H9 (cell line): ENCODE measurements at regions not wholly inside any gene's neighbourhood (a gene's known extent, or its start where the extent isn't known, plus 50 kb on each side); places are given as distances from the start of the nearest gene placed in this dataset.

Experiments
- DNase-seq: peaks from one replicate; pipeline ENCODE4 v3.0.0-alpha.2; 2017
- H2AFZ ChIP-seq: one replicate; pipeline ENCODE4 v1.6.1; 2013; ENCODE audit warnings: mild to moderate bottlenecking, low read length, control low read depth, moderate library complexity
- H2AK5ac ChIP-seq: 2 replicates; pipeline ENCODE4 v1.6.1; 2013; ENCODE audit warnings: low read length, control low read depth, mixed read lengths; ENCODE audit not compliant: insufficient read length
- H2BK120ac ChIP-seq: one replicate; pipeline ENCODE4 v1.6.1; 2013; ENCODE audit warnings: low read depth, mild to moderate bottlenecking, low read length, control low read depth, inconsistent platforms; ENCODE audit not compliant: poor library complexity, severe bottlenecking
- H2BK12ac ChIP-seq: 2 replicates; pipeline ENCODE4 v1.6.1; 2013; ENCODE audit warnings: low read length, control low read depth, mixed read lengths, low read depth; ENCODE audit not compliant: insufficient read length
- H2BK15ac ChIP-seq: 2 replicates; pipeline ENCODE4 v1.6.1; 2013; ENCODE audit warnings: low read depth, low read length, control low read depth
- H2BK20ac ChIP-seq: one replicate; pipeline ENCODE4 v1.6.1; 2013; ENCODE audit warnings: low read depth, mild to moderate bottlenecking, low read length, control low read depth, inconsistent platforms; ENCODE audit not compliant: poor library complexity, severe bottlenecking
- H2BK5ac ChIP-seq: 2 replicates; pipeline ENCODE4 v1.6.1; 2013; ENCODE audit warnings: low read length, control low read depth, mixed read lengths; ENCODE audit not compliant: insufficient read length
- H3K14ac ChIP-seq: 2 replicates; pipeline ENCODE4 v1.6.1; 2013; ENCODE audit warnings: low read length, control low read depth; ENCODE audit not compliant: insufficient read depth
- H3K18ac ChIP-seq: 2 replicates; pipeline ENCODE4 v1.6.1; 2013; ENCODE audit warnings: low read depth, mild to moderate bottlenecking, mixed read lengths, low read length, control low read depth; ENCODE audit not compliant: insufficient read length
- H3K23ac ChIP-seq: 2 replicates; pipeline ENCODE4 v1.6.1; 2013; ENCODE audit warnings: low read length, control low read depth, mixed read lengths, low read depth; ENCODE audit not compliant: insufficient read length
- H3K23me2 ChIP-seq: 2 replicates; pipeline ENCODE4 v1.6.1; 2013; ENCODE audit warnings: low read depth, mild to moderate bottlenecking, mixed read lengths, low read length, control low read depth; ENCODE audit not compliant: insufficient read length, poor library complexity, severe bottlenecking
- H3K27ac ChIP-seq: 2 replicates; pipeline ENCODE4 v1.5.1; 2013; ENCODE audit warnings: low read length, control low read depth, mixed read lengths, low read depth; ENCODE audit not compliant: insufficient read length
- H3K27me3 ChIP-seq: 2 replicates; pipeline ENCODE4 v1.6.1; 2013; ENCODE audit warnings: low read length, control low read depth, inconsistent platforms; ENCODE audit not compliant: insufficient read depth
- H3K4ac ChIP-seq: 2 replicates; pipeline ENCODE4 v1.6.1; 2013; ENCODE audit warnings: low read depth, mild to moderate bottlenecking, control low read depth, inconsistent platforms, low read length, moderate library complexity
- H3K4me1 ChIP-seq: 2 replicates; pipeline ENCODE4 v1.6.1; 2013; ENCODE audit warnings: low read length, control low read depth, inconsistent platforms; ENCODE audit not compliant: insufficient read depth
- H3K4me2 ChIP-seq: 2 replicates; pipeline ENCODE4 v1.6.1; 2013; ENCODE audit warnings: low read length, control low read depth, mixed read lengths; ENCODE audit not compliant: insufficient read length, insufficient read depth
- H3K56ac ChIP-seq: 2 replicates; pipeline ENCODE4 v1.6.1; 2013; ENCODE audit warnings: low read depth, mild to moderate bottlenecking, mixed read lengths, low read length, control low read depth; ENCODE audit not compliant: insufficient read length
- H3K79me1 ChIP-seq: 2 replicates; pipeline ENCODE4 v1.6.1; 2013; ENCODE audit warnings: low read depth, mild to moderate bottlenecking, moderate library complexity, low read length, control low read depth, inconsistent platforms; ENCODE audit not compliant: insufficient read depth, poor library complexity, severe bottlenecking
- H3K79me2 ChIP-seq: 2 replicates; pipeline ENCODE4 v1.6.1; 2013; ENCODE audit warnings: low read length, control low read depth, inconsistent platforms; ENCODE audit not compliant: insufficient read depth
- H3K9ac ChIP-seq: 2 replicates; pipeline ENCODE4 v1.6.1; 2013; ENCODE audit warnings: low read length, control low read depth, mixed read lengths; ENCODE audit not compliant: insufficient read length; ENCODE audit errors: extremely low read depth
- H3K9me3 ChIP-seq: one replicate; pipeline ENCODE4 v1.6.1; 2013; ENCODE audit warnings: low read depth, low read length, inconsistent platforms; ENCODE audit not compliant: control insufficient read depth
- H3T11ph ChIP-seq: one replicate; pipeline ENCODE4 v1.6.1; 2013; ENCODE audit warnings: mild to moderate bottlenecking, low read length, control low read depth, inconsistent platforms
- H4K20me1 ChIP-seq: one replicate; pipeline ENCODE4 v1.6.1; 2013; ENCODE audit not compliant: control insufficient read depth, insufficient read length, insufficient read depth
- H4K5ac ChIP-seq: 2 replicates; pipeline ENCODE4 v1.6.1; 2013; ENCODE audit warnings: low read depth, mild to moderate bottlenecking, mixed read lengths, low read length, control low read depth; ENCODE audit not compliant: insufficient read length
- H4K8ac ChIP-seq: replicated peaks from 2 replicates; pipeline ENCODE4 v1.6.1; 2013; ENCODE audit warnings: low read length, control low read depth, mixed read lengths, low read depth; ENCODE audit not compliant: insufficient read length
- H4K91ac ChIP-seq: 2 replicates; pipeline ENCODE4 v1.6.1; 2013; ENCODE audit warnings: low read depth, mild to moderate bottlenecking, moderate library complexity, mixed read lengths, low read length, control low read depth; ENCODE audit not compliant: insufficient read length
- H3K27ac Mint-ChIP-seq, 3 experiments: 2 replicates in 2 of 3; 3 replicates in 1 of 3; pipeline ENCODE4 v1.8.0; 2020 to 2021; ENCODE audit warnings: mixed read lengths in 3 of 3, mild to moderate bottlenecking in 1 of 3, moderate library complexity in 1 of 3
- H3K27me3 Mint-ChIP-seq: 2 replicates; pipeline ENCODE4 v1.8.0; 2021; ENCODE audit warnings: low read depth, mild to moderate bottlenecking, moderate library complexity, mixed read lengths
- H3K36me3 Mint-ChIP-seq, 3 experiments: 2 replicates in 2 of 3; 3 replicates in 1 of 3; pipeline ENCODE4 v1.8.0; 2020 to 2021; ENCODE audit warnings: low read depth in 3 of 3, mixed read lengths in 3 of 3; ENCODE audit not compliant: insufficient read depth in 1 of 3
- H3K4me1 Mint-ChIP-seq, 2 experiments: 2 replicates each; pipeline ENCODE4 v1.8.0; 2020; ENCODE audit warnings: mixed read lengths in 2 of 2
- H3K4me3 Mint-ChIP-seq, 2 experiments: 2 replicates in 1 of 2; 3 replicates in 1 of 2; pipeline ENCODE4 v1.8.0; 2020 to 2021; ENCODE audit warnings: mild to moderate bottlenecking in 2 of 2, mixed read lengths in 2 of 2, moderate library complexity in 1 of 2
- H3K9me3 Mint-ChIP-seq, 2 experiments: 2 replicates in 1 of 2; 3 replicates in 1 of 2; pipeline ENCODE4 v1.8.0; 2020; ENCODE audit warnings: mild to moderate bottlenecking in 2 of 2, mixed read lengths in 2 of 2, moderate library complexity in 1 of 2
- CTCF ChIP-seq: fragments of 200-600 bp; sonication (generic); conservative IDR thresholded peaks from 3 replicates; pipeline ENCODE4 v1.8.0; 2021; ENCODE audit warnings: antibody characterized with exemption, mild to moderate bottlenecking

- Histone ChIP-seq H3K27me3 (no peaks in the 10 kb centered on the region), H3K23me2 (no peaks in the 10 kb centered on the region), H2BK15ac (no peak overlapping the region), H2BK120ac (no peak overlapping the region), H3K9ac (no peak overlapping the region), H3K9me3 (no peaks in the 10 kb centered on the region), H3K4ac (no peak overlapping the region), H3K79me1 (no peaks in the 10 kb centered on the region), H3T11ph (no peak overlapping the region), H3K79me2 (no peaks in the 10 kb centered on the region), H2AFZ (no peak overlapping the region), H2BK20ac (no peak overlapping the region), H4K91ac (no peak overlapping the region), H3K23ac (no peak overlapping the region), H2BK5ac (no peak overlapping the region), H3K18ac (no peak overlapping the region), H3K4me2 (no peak overlapping the region), H3K14ac (no peak overlapping the region), H2AK5ac (no peak overlapping the region), H4K20me1 (no peaks in the 10 kb centered on the region), H2BK12ac (no peak overlapping the region), H4K8ac (no peak overlapping the region), H3K27ac (no peak overlapping the region), H3K56ac (no peak overlapping the region), H4K5ac (no peak overlapping the region), H3K4me1 (no peaks in the 10 kb centered on the region; the same call in 1 of the 2 replicates)
- Mint-ChIP-seq H3K27me3 (no peaks in the 10 kb centered on the region), H3K27ac (no peak overlapping the region), H3K4me1 (peaks cover 0 to 6% of the 10 kb centered on the region in 2 experiments; a peak in 1 of 4 replicates), H3K36me3 (no peaks in the 10 kb centered on the region), H3K4me3 (no peak overlapping the region), H3K9me3 (no peaks in the 10 kb centered on the region; a peak in 2 of 5 replicates)
- TF ChIP-seq CTCF: no peak
- DNase-seq: no peak
Measured at GRCh38 chr1:213876531-213876930, 111.2 kb upstream of the PROX1 start.
